NCI-H1048 (cell line): ENCODE measurements at regions not wholly inside any gene's neighbourhood (a gene's known extent, or its start where the extent isn't known, plus 50 kb on each side); places are given as distances from the start of the nearest gene placed in this dataset.
A peak's percentile ranks its signal among the peaks of the same experiment; 100 is the strongest.
"Not testable (repeated sequence)": the region's sequence is repeated elsewhere in the genome, so short reads cannot be mapped to it uniquely, and the experiment has no call there.

Source experiments
- DNase-seq: peaks from one replicate; lab custom pipeline; 2025; lab: John Stamatoyannopoulos, UW

GRCh38 chr21:31819692-31820091 lies 53.1 kb upstream of the HUNK start:
- not testable (repeated sequence) for DNase-seq

DNA sequence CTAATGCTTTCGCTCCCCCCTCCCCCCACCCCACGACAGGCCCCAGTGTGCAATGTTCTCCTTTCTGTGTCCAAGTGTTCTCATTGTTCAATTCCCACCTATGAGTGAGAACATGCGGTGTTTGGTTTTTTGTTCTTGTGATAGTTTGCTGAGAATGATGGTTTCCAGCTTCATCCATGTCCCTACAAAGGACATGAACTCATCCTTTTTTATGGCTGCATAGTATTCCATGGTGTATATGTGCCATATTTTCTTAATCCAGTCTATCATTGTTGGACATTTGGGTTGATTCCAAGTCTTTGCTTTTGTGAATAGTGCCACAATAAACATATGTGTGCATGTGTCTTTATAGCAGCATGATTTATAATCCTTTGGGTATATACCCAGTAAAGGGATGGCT lies 58.5 kb upstream of the HUNK start:
- not testable (repeated sequence) for DNase-seq

DNA sequence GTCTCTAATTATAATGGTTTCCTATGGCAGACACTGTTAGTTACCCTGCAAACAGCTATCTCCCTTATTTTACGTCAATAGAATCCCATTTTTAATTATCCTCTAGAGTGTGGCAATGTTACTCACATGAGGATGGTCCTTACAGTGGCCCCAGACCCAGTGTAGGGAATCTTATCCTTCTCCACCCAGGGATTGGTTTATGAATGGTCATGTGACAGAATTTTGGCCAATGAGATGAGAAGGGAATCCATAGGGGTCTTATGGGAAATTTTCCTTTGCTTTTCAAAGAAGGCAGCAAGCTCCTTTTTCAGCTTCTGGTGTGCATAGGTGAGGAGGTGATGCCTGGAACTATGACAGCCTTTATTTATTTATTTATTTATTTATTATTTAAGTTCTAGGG lies 59.0 kb upstream of the HUNK start:
- no peak for DNase-seq

DNA sequence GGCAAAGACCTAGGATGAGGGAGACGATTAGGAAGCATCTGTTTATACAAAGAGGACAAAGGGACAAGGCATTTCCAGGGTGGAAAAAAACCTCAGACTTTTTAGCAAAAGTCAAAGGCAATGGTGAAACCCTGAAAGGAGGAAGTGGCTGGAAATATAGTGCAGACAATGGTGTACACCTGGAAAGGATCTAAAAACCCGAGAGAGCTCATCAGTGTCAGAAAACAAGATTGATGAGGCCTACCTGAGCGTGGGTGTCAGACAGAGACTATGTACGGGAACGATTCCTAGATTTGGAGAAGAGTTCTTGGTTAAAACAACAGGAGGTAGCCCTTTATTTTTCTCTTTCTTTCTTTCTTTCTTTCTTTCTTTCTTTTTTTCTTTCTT lies 68.8 kb upstream of the HUNK start:
- DNase-seq, result no peak

- DNase-seq, result no peak
These were observed 69.5 kb upstream of the HUNK start for GRCh38 chr21:31803039-31804007.

DNA sequence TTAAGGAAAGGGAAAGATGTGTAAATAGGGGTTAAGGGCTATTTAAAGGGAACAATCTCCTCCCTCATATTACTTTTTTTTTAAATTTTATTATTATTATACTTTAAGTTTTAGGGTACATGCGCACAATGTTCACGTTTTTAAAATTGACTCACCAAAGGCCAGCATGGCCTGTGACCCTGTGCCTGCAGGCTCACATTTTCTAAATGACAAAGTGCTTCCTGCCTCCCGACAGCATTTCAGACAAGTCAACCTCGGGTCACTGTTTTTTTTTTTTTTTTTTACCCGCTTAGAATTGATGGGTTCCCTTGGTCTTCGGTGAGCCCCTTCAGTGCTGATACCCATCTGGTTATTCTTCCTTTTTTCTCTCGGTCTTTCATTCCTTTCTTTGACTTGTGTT lies 70.4 kb upstream of the SCAF4 start:
- DNase-seq, result no peak

DNA sequence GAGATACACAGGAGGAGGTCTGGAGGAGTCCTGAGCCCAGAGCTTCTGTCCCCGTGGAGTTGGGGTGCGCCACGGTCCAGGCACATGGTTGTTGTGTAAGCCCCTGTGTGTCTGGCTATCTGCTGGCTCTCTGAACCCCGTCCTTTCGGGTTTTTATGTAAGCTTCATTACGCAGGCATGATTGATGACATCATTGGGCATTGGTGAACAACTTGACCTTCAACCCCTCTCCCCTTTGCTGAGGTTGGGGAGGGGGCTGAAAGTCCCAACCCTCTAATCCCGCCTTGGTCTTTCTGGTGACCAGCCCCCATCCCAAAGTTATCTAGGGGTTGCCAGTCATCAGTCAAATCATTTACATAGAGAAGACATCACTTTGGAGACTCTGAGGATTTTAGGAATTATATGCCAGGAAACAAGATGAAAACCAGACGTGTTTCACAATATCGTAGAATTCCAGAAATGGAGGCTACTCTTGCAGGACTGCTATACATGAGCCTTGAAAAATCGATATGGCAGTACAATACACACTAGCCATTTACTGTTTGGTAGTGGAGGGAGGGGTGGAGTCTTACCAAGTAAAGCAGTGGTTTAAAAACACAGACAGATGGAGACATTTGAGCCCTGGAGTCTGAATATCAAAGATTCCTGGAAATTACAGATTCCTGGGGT lies 69.8 kb upstream of the SCAF4 start:
- no peak for DNase-seq

- DNase-seq, result no peak
These were observed 67.2 kb upstream of the SCAF4 start for GRCh38 chr21:31798842-31799704.

GRCh38 chr21:31795992-31796391 lies 64.1 kb upstream of the SCAF4 start:
- no peak for DNase-seq

DNA sequence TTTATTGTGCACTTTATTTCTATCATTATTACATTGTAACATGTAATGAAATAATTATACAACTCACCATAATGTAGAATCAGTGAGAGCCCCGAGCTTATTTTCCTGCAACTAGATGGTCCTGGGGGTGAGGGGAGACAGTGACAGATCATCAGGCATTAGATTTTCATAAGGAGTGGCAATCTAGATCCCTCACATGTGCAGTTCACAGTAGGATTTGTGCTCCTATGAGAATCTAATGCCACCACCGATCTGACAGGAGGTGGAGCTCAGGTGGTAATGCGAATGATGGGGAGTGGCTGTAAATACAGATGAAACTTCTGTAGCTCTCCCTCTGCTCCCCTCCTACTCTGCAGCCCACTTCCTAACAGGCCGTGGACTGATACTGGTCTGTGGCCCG lies 58.5 kb upstream of the SCAF4 start:
- DNase-seq, result not testable (repeated sequence)

- no peak for DNase-seq
These were observed 56.7 kb upstream of the SCAF4 start for GRCh38 chr21:31788581-31788980.

- not testable (repeated sequence) for DNase-seq
These were observed 55.8 kb upstream of the SCAF4 start for GRCh38 chr21:31787691-31788090.

DNA sequence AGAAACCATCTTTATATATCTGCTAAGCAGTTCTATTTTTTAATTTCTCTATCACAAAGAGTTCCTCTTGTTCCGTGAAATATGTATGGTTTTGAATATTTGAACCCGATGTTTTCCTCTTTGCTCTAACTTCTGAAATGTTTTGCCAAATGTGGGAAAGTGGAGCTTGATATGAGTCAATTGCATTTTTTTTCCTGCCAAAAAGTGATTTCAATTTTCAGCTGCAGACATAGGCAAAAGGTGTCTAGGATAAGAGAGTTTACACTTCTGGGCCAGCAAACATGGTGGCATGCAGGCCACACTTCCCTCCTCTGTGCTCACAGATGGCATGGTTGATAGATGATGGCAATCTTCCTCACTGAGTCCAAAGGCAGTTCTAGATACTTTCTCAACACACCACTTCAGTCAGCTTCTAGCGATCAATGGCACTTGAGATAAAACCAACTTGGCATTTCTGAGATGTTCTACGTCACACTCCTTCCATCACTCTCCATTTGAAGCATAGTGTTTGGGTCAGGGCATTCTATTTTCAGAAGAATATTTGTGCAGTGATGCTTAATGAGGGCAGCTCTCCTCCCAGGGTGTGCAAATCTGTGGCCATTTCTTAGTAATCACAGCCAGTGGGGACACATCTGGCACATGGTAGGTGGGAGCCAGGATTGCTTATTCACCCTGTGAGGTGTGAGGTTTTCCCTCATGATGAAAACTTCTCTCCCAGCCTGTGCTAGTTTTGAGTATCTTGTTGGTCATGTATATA lies 54.4 kb upstream of the SCAF4 start:
- DNase-seq, result no peak

GRCh38 chr21:31785237-31786163 lies 53.6 kb upstream of the SCAF4 start:
- peak; percentile 58 for DNase-seq

- DNase-seq, result no peak
These were observed 49.8 kb upstream of the SCAF4 start for GRCh38 chr21:31781737-31782136.
